HG02870 (cell line): ENCODE measurements at regions not wholly inside any gene's neighbourhood (a gene's known extent, or its start where the extent isn't known, plus 50 kb on each side); places are given as distances from the start of the nearest gene placed in this dataset.
"Not testable (repeated sequence)": the region's sequence is repeated elsewhere in the genome, so short reads cannot be mapped to it uniquely, and the experiment has no call there.

Source experiments
- ATAC-seq: cut with Tn5 transposase; IDR thresholded peaks from one replicate; pipeline ENCODE4 v1.9.1; 2021; ENCODE audit warnings: mild to moderate bottlenecking, moderate library complexity; ENCODE audit not compliant: unreplicated experiment

DNA sequence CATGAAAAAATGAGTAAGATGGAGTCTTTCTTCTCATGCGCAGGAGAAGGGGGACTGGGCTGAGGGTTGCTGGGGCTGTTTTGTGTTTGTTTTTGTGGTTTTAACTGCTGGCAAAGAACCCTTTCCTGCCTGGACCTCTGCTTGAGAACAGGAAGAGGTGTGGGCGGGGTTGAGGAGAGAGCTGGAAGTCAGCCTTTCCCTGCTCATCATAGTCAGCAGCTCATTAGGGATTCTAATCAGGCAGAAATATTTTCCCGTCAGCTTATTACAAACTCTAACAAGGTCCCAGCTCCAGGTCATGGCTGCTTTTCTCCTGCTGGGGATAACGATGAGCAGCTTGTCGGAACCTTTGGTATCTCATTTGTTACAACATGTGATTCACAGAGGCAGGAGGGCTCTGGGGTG, 185.0 kb upstream of the NRXN3 start:
- ATAC-seq, result no peak

DNA sequence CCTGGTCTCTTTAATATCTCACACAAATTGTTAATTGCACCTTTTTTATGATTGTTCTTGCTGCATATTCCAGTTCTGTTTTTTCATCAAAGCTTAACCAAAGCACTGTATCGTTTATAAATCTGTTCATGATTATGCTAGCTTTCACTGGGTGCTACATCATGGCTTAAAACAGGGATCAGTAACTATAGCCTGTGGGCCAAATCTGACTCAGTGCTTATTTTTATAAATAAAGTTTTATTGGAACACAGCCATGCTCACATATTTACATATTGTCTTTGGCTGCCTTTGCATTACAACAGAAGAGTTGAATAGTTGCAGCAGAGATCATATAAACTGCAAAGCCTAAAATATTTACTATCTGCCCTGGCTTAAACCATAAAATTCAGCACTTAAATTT, 183.4 kb upstream of the NRXN3 start:
- ATAC-seq, result no peak

DNA sequence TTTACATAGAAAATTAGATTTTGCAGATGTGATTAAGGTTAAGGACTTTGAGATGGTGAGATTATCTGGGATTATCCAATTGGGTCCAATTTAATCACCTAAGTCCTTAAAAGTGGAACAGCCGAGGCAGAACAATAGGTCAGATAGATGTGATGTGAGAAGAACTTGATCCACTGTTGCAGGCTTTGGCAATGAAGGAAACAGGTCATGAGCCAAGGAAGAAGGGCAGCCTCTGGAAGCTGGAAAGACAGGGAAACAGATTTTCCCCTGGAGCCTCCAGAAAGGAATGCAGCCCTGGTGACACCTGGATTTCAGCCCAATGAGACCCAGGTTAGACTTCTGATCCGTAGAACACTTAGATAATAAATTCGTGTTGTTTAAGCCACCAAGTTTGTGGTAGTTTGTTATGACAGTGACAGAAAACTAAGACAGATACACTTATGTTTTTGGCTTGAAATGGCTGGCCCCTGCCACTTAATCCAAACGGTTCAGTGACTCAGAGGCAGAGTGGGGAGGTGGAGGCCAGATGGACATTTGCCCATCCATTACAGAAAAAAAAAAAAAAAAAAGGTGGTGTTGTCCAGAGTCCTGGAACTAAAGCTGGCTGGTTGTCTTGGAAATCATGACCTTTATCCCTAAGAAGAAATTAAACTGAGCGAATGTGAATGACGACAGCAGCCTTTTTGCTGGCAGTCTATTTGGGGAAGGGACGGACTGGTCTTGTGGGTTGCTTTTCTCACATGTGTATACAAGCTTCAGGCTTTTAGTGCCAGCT, 181.9 kb upstream of the NRXN3 start:
- no peak for ATAC-seq

DNA sequence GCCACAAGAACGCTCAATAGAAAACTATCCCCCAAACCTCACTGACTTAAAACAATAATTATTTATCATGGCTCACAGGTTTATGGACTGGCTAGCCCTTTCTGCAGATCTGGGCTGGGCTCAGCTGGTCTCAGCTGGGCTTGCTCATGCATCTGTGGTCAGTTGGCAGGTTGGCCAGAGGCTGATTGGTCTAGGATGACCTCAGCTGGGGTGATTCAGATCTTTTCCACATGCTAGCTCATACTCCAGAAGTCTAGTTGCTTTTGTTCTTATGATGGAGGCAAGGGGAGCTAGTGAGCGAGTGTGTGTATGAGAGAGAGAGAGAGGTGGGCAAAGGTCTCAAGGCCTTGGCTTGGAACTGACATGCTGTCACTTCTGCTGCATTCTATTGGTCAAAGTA, 181.2 kb upstream of the NRXN3 start:
- ATAC-seq, result no peak

DNA sequence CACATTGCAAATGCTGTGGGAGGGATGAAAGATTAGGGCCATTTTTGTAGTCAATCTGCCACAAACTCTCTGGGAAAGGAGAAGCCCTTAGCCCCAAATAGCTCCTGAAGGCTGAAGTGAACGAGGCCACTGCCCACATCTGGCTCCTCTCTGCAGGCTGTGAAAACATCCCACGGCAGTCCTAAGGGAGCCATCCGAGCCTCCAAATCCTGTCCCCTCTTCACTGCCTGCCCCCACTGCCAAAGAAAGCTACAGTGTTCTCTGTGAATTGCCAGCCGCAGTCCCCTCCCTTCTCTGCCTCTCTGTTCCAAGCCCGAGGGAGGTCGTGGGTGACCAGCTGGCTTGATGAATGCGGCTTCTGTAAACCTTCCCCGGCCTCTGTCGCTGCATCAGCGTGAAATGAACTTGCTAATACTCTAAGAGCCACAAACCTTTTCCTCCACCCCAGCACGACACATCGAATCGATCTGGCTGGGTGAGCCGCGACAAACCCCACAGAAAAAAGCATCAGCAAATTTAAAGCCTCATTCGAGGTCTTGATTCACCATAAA, 180.7 kb upstream of the NRXN3 start:
- ATAC-seq, result no peak

DNA sequence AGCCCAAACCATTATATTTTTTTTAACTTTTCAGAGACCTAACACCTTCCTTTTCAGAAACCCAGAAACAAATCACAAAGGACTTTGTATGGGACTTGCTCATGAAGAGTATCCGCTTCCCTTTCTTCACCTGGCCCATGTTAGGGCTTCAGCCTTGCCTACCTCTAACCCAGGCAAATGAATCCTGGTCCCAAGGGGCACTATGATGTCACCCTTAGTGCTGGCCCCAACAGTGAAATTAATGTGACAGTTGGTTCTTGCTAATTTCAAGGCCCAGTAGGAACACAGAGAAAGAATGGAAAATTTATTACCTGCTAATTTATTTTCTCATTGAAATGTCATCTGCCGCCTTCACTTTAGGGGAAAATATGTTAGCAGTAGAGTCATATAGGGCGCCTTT, 179.8 kb upstream of the NRXN3 start:
- ATAC-seq, result no peak

DNA sequence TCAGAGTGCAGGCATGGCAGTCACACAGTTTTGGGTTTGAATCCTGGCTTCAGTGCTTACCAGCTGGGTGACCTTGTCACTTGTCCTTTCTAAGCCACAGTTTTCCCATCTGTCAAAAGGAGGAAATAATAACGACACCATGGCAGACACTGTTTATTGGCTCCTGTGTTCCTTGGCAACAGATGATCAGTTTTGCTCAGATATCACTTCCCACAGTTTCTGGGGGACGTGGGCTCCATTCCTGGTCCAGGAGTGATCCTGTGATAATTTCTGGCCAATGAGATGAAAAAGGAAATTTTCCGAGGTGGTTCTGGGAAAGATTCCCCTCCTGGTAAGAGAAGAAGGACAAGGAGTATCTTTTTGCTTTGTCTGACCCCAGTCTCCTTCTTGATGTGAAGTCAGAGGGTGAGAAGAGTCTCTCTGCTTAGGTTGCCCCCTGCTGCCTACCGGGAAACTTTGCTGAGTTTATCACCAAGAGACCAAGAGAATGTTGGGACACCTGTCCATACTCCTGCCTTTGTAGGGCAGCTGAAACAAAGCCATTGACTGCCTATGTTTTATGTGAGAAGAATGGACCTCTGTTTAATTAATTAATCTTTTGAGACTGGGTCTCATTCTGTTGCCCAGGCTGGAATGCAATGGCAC, 178.9 kb upstream of the NRXN3 start:
- no peak for ATAC-seq

DNA sequence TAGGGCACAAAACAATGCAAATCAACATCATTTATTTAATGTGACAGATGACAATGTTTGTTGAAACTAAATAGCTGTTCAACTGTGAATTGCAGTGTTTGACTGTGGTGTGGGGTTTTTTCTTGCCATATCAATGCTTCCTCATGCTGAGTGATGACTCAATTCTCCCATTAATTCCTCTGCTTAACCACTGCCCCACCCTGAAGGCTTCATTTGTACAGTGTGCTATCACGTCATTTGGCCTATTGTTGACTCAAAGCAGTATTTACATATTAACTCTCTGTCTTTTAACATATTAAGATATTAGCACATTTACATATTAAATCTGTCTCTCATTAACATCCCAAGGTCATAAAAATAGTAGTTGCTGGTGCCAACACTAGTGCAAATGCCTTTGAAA, 164.8 kb upstream of the NRXN3 start:
- peak; percentile 81 for ATAC-seq

DNA sequence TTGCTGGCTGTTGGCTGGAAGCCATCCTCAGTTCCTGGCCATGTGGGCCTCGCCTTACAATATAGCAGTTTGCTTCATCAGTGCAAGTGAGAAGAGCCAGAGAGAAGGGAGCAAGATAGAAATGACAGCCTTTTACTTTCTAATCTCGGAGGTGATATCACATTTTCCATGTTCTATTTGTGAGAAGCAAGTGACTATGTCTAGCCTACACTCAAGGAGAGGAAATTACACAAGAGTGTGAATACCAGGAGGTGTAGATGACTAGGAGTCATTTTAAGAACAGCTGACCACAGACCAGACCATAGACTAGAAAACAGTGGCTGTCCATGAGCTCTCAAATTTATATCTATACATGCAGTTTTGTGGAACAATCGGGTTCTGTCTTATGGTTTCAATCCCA, 163.0 kb upstream of the NRXN3 start:
- no peak for ATAC-seq

DNA sequence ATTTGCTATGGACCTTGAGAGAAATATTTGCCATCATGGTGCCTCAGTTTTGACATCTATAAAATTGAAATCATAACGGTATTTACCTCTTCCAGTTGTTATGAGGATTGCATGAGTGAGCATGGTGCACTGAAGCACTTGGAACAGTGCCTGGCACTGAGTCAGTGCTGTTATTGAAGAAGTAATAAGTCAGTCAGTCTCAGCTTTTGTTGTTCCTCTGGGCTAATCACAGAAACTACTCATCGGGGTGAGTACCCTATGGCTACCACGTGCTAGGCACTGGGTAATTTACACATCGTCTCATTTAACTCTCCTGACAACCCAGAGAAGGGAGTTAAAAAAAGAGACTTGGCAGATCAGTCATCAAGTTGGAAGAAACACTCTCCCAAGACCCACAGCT, 159.5 kb upstream of the NRXN3 start:
- no peak for ATAC-seq

DNA sequence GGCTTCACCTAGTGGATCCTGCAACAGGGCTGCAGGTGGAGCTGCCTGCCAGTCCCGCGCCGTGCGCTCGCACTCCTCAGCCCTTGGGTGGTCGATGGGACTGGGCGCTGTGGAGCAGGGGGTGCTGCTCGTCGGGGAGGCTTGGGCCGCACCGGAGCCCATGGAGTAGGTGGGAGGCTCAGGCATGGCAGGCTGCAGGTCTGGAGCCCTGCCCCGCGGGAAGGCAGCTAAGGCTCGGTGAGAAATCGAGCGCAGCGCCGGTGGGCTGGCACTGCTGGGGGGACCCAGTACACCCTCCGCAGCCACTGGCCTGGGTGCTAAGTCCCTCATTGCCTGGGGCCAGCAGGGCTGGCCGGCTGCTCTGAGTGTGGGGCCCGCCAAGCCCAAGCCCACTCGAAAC, 156.3 kb upstream of the NRXN3 start:
- not testable (repeated sequence) for ATAC-seq

DNA sequence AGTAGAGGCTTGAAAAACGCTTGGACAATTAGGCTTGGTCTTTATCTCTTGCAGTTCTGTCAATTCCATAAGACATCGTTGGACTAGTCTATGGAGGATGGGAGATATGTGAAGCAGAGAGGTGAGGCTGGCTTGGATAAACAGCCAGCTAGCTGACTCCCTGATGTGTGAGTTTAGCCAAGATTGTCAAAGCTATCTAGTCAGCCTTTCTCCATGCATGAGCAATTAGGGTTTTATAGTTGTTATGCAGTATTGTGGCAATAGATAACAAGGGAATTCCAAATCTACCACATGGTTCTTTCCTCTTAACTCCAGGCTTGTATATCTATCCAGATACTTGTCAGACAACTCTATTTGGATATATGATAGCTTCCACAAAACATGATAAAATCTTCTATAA, 153.6 kb upstream of the NRXN3 start:
- no peak for ATAC-seq

DNA sequence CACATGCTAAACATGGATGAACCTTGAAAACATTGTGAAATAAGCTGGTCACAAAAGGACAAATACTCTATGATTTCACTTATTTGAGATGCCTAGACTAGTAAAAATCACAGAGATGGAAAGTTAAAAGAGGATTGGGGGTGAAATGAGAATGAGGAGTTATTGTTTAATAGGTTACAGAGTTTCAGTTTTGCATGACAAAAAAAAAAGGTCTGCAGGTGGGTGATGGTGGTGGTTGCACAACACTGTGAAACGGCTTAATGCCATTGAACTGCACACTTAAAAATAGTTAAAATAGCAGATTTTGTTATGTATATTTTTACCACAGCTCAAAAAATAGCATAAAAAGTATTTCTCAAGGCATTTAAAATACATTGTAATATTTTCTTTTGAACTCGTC, 151.9 kb upstream of the NRXN3 start:
- no peak for ATAC-seq

DNA sequence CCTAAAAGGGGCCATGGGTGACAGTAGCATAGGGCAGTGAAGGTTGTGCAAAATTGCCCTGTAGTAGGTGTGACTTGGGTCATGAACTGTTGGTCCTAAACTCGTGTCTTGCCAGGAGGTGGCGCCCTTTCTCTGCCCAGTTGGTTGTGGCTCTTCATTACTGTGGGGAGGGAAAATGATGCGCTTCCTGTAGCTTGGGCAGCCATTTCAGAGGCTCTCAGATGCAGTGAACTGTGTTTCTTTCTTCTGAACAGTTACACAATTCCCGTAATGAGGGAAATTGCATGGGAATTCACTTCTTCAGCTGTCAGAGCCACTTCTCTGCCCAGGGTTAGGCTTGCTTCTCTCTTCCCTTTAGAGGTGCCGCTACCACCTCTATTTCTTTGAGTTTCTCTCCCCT, 148.1 kb upstream of the NRXN3 start:
- ATAC-seq, result peak; percentile 93

DNA sequence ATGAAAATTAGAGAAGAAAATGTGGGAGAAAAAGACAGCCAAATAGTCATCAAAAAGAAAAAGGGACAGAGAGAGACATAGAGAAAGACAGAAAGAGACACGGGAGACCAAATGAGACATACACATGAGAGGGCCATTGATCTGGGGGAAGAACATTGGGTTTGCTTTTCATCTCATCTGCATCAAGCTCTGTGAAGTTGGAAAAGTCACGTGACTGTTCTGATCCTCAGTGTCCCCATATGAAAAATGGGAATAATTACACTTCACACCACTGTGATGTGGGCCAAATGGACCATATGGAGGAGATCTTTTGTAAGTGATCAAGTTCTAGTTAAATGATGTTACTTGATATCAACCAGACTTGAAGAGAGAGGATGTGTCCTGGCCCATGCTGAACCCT, 147.1 kb upstream of the NRXN3 start:
- ATAC-seq, result no peak

DNA sequence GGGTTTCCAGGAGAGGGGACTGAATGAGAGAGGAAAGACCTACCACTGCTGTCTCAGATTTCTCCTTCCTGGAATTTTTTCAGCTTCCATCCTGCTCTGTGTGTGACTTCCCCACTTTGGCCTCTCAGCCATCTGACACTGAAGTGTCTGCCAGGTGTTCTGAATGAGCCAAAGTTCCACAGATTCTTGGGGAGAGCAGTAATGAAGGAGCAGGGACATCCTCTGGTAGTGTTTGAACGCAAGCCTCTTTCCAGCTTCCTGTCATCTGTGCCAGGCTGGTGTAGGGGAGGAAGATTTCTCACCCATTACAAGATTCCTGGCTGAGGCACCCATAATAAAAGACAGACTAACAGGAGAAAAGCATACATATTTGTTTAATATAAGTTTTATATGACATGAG, 141.7 kb upstream of the NRXN3 start:
- ATAC-seq, result no peak

DNA sequence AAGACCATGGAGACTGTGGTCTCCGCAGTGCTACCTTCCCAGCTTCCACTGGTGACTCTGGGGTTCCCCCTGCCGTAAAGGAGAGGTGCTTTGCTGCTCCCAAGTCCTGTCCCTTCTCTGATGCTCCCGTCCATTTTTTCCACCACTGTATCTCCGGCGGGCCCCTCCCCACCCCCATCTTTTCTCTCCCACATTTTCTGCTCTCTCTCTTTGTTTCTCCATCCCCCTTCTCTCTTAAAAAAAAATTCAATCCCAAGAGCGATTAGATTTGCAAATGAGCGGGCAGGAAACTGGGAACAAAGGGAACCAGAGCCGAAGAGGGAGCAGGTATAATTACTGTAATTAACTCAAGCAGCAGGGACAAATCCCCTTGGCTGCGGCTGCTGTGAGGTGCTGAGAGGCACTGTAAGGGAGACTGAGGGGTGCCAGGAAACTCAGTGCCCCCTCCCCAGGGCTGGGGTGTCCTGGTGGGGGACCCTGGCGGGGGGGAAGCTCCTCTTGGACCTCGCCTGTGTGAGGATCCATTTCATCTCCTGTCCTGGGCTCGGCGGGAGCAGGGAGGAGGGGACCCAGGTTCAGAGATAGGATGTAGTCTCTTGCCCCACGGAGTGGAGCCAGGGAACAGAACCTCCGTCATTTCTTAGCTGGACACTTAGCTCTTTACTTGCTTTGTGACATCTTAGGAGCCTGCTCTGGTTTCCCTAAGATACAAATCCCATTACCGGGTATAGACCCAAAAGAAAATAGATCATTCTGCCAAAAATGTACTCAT, 140.4 kb upstream of the NRXN3 start:
- ATAC-seq, result no peak

DNA sequence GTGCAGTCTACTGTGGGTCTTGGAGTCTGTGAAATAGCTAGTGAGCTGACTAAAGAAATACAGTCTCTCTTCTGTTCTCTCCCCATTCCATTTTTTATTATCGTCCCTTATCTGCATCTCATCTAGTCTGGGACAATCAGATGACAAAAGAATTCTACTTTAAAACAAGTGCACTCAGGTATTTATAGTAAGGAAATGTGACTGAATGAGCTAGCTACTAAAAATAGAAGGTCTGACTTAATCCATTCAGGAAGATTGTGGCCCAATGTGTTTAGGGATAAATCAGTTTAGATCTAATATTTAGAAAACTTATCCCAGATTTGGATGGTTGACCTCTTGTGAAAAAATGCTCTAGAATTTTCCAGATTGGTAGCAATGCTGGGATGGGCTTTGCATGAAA, 126.8 kb upstream of the NRXN3 start:
- ATAC-seq, result no peak

DNA sequence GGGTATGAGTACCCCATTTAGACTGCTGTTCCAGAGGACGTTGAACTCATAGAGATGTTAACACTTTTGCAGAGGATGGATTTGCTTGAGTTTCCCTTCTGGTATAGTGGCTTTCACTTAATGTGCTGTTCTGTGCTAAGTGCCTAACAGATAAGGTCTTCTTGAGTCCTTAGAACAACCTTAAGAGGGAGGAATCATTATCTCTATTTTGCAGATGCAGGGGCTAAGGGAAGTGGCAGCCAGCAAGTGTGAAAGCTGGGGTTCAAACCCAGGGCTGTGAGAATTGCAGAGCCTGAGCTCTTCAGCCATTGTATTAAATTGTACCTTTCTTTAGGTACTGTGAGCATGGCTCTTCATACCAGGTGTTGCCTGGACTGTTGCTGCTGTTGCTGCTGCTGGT, 122.1 kb upstream of the NRXN3 start:
- no peak for ATAC-seq

DNA sequence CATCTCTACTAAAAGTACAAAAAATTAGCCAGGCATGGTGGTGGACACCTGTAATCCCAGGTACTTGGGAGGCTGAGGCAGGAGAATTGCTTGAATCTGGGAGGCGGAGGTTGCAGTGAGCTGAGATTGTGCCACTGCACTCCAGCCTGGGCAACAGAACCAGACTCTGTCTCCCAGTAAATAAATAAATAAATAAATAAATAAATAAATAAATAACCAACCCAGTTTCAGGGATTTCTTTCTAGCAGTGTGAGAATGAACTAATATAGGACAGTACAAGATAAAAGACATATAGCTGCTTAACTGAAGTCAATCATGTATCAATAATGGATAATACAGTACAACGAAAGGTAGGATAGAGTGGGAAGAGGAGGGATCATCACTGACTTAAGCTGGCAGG, 113.3 kb upstream of the NRXN3 start:
- ATAC-seq, result not testable (repeated sequence)

DNA sequence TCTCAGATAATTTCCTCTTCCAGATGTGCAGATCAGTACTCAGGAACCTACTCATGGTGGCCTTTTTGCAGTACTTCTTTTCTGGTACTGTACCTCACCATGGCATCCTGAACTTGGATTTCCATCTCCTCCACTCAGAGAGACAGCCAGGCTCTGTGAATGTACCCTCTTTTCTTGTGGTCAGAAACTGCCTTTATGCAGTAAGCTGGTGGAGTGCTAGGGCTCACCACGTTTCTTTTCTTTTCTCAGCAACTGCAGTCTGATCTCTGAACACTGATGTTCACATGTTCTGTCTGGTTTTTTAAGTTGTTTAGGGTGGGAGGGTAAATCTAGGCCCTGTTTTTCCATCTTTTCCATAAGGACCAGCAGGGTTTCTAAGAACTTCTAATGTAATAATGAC, 99.8 kb upstream of the NRXN3 start:
- ATAC-seq, result no peak
